Mucosa of descending colon (tissue), 3 donors: ENCODE measurements at regions not wholly inside any gene's neighbourhood (a gene's known extent, or its start where the extent isn't known, plus 50 kb on each side); places are given as distances from the start of the nearest gene placed in this dataset.

Source experiments
- ATAC-seq: fragments of 200-7000 bp; cut with Tn5 transposase; one replicate; pipeline ENCODE4 v1.9.1; 2020; ENCODE audit warnings: mild to moderate bottlenecking, moderate library complexity
- DNase-seq, 3 donors: peaks; one replicate each; pipeline ENCODE4 v3.0.0-alpha.2; 2020
- H3K36me3 ChIP-seq: fragments of 200-600 bp; one replicate; pipeline ENCODE4 v1.8.0; 2021; ENCODE audit warnings: low read depth, mild to moderate bottlenecking
- H3K4me1 ChIP-seq: fragments of 200-600 bp; one replicate; pipeline ENCODE4 v1.8.0; 2021; ENCODE audit warnings: low read depth, mild to moderate bottlenecking
- H3K4me3 ChIP-seq: fragments of 200-600 bp; one replicate; pipeline ENCODE4 v1.8.0; 2021; ENCODE audit warnings: mild to moderate bottlenecking
- H3K9me3 ChIP-seq: fragments of 200-600 bp; one replicate; pipeline ENCODE4 v1.8.0; 2021; ENCODE audit warnings: mild to moderate bottlenecking
- intact Hi-C, 2 donors: fragments of 100-400 bp; cut with DNase I in 1 of 2; cut with micrococcal nuclease in 1 of 2; formaldehyde crosslinking; loops; one replicate each; pipeline versions ENCODE4 v1.11.0 to v1.11.1; 2022; cut with DNase I, micrococcal nuclease
- TF ChIP-seq, protein P1 (sequence below): fragments of 200-600 bp; IDR thresholded peaks from one replicate; pipeline ENCODE4 v1.8.0; 2022; ENCODE audit warnings: antibody characterized with exemption, mild to moderate bottlenecking
- donor health status: DM: no; HTN: no; CAD: no; lungs with moderate emphysema.
- donor health status: DM: no; HTN: no; CAD: no.
- donor health status: DM: no; HTN: yes; CAD: no.

DNA sequence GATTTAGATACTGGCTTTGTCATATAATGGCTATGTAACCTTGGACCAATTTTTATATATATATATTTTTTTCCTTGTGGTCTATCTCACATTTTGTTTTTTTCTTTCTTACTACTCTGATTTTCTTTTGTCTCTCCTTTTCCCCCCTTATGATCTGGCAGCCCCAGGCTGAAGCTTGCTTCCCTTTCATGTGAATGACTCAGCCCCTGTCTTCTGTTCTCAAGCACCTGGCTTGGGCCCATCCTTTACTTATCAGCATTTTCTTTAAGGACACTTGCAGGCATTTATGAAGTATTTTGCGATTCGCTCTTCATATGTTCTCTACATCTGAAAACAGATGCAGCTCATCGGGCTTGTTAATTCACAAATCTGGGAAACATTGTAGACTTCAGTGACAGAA lies 163.6 kb downstream of the SPRY2 start:
- TF ChIP-seq, protein P1, sequence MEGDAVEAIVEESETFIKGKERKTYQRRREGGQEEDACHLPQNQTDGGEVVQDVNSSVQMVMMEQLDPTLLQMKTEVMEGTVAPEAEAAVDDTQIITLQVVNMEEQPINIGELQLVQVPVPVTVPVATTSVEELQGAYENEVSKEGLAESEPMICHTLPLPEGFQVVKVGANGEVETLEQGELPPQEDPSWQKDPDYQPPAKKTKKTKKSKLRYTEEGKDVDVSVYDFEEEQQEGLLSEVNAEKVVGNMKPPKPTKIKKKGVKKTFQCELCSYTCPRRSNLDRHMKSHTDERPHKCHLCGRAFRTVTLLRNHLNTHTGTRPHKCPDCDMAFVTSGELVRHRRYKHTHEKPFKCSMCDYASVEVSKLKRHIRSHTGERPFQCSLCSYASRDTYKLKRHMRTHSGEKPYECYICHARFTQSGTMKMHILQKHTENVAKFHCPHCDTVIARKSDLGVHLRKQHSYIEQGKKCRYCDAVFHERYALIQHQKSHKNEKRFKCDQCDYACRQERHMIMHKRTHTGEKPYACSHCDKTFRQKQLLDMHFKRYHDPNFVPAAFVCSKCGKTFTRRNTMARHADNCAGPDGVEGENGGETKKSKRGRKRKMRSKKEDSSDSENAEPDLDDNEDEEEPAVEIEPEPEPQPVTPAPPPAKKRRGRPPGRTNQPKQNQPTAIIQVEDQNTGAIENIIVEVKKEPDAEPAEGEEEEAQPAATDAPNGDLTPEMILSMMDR = no peak
- no peaks in the 10 kb centered on the region for H3K4me1 ChIP-seq
- intact Hi-C loops = no loop called here
- H3K9me3 ChIP-seq = no peaks in the 10 kb centered on the region
- ATAC-seq (no peak), DNase-seq (no peak)
- no peaks in the 10 kb centered on the region for H3K36me3 ChIP-seq
- no peak overlapping the region for H3K4me3 ChIP-seq

DNA sequence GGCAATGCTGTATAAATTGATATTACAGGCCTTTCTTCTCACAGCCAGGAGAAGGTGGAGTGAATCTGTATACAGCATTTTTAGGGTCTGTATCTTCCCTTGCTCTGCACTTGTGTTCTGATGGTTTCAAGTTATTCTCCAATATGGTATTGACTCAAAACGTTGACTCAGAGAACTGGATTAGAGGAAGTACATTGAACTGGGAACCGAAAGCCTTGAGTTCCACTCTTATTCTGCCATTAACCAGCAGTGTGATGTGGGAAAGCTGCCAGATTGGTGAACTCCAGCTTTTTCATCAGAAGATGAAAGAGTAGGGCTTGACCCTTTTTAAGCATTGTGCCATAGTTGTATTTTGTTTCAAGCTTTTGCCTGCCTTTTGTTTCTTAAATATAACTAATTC lies 167.7 kb downstream of the SPRY2 start:
- H3K36me3 ChIP-seq = no peaks in the 10 kb centered on the region
- intact Hi-C loops = no loop called here
- DNase-seq = peak in 1 of 3 donors; percentile 29
- peak; percentile 41 for ATAC-seq
- no peak overlapping the region for H3K4me3 ChIP-seq
- H3K9me3 ChIP-seq = no peaks in the 10 kb centered on the region
- TF ChIP-seq, protein P1 = no peak
- H3K4me1 ChIP-seq = no peaks in the 10 kb centered on the region

DNA sequence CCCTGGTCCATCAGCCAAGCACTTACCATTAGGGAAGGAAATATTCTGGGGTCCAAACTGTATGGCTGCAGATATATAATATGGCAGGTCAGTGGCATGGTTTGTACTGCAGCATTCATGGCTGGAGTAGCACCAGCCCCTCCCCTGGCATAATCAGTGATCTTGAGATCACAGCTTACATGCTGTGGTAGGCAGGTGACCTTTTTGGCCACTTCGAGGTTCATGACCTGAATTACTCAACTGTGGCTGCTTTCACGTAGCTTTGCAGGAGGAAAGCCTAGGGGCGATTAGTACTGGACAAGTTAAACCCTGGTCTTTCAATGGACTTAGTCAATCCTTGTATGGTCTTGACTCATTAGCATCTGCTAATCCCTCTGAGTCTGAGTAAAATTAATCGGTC lies 169.8 kb downstream of the SPRY2 start:
- no peak for ATAC-seq
- intact Hi-C loops = no loop called here
- Histone ChIP-seq H3K4me3 (no peak overlapping the region), H3K9me3 (no peaks in the 10 kb centered on the region), H3K36me3 (no peaks in the 10 kb centered on the region), H3K4me1 (no peaks in the 10 kb centered on the region)
- TF ChIP-seq, protein P1 = no peak
- no peak for DNase-seq

DNA sequence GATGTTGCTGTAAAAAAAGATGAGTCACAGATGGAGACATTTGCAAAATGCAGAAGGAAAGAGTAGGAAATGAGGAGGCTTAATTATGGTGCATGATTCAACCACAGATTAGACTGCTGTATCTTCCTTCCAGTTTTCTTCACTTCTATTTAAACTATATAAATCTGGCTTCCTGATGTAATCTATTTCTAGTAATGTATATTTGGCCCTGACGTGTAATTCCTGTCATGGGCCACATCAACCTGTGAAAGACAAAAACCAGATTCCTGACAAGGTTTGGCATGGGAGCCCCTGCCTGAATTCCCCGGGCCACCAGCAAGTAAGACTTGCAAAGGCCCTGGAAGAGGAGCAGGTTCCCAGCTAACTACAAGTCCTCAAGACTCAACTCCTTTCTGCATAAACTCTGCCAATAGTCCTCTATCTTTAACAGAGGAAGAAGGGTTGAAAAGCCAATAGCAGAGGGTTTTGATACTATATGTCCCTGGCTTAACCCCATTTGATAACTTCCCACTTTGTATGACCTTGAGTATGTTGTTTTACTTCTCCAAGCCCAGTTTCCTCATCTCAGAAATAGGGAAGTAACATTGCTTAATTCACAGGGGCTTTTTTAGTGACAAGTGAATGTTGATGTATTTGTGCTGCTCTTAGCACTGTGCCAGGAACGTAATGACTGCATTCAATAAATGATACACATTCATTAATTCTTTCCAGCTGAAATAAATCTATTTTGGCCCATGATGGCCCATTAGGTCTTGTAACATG lies 172.7 kb downstream of the SPRY2 start:
- TF ChIP-seq, protein P1 = no peak
- no peaks in the 10 kb centered on the region for H3K36me3 ChIP-seq
- no peaks in the 10 kb centered on the region for H3K4me1 ChIP-seq
- no peaks in the 10 kb centered on the region for H3K9me3 ChIP-seq
- intact Hi-C loops = no loop called here
- ATAC-seq (peak; percentile 54), DNase-seq (no peak)
- no peak overlapping the region for H3K4me3 ChIP-seq

DNA sequence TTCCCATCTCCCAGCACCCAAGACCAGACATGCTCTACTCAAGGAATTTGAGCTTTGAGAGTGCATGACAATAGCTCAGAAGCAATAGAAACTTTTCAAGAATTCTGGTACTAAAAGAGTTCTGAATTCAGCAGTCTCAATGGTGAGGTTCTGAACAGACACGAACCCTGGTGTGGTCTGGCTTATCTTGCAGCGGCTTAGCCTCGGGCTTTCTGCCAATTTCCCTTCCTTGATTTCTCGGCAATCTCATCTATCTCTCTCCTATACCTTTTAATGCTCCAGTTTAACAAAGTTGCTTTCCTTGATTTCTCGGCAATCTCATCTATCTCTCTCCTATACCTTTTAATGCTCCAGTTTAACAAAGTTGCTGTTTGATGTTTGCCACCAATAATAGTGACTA lies 174.6 kb downstream of the SPRY2 start:
- no peak for ATAC-seq

More for the DNA sequence above, 174.6 kb downstream of the SPRY2 start:
- Histone ChIP-seq H3K4me3 (no peak overlapping the region), H3K4me1 (no peaks in the 10 kb centered on the region), H3K9me3 (no peaks in the 10 kb centered on the region), H3K36me3 (no peaks in the 10 kb centered on the region)
- TF ChIP-seq, protein P1 = no peak
- no peak for DNase-seq
- intact Hi-C loops = no loop called here
